SKM-1 (cell line): ENCODE measurements at regions not wholly inside any gene's neighbourhood (a gene's known extent, or its start where the extent isn't known, plus 50 kb on each side); places are given as distances from the start of the nearest gene placed in this dataset.

Experiments used
- DNase-seq: peaks from one replicate; lab custom pipeline; 2025; ENCODE audit not compliant: unreplicated experiment; lab: John Stamatoyannopoulos, UW

GRCh38 chr10:83248106-83248631 is 891.1 kb upstream of the GHITM start:
- no peak for DNase-seq

DNA sequence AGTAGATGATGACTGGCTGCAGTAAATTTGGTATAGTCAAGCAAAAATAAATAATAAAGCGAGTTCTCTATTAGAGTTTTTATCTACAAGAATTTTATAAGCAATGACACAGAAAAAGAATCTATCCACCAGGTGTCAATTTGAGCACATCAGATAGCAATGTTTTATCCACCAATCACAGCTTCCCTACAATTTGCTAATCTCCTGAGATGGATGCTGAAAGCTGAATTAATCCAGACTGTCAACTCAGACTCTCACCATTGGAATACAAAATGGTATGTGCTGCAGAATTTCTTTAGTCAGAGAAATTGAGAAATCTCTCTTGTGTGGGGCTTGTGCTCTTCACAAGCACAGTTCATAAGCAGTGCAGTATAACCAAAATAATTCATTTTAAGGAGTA is 888.9 kb upstream of the GHITM start:
- no peak for DNase-seq

- DNase-seq, result no peak
Observed at GRCh38 chr10:83252169-83252568, 887.1 kb upstream of the GHITM start.

- no peak for DNase-seq
Observed at GRCh38 chr10:83252596-83252995, 886.7 kb upstream of the GHITM start.

GRCh38 chr10:83253011-83253671 is 886.2 kb upstream of the GHITM start:
- DNase-seq, result no peak

- DNase-seq, result no peak
Observed at GRCh38 chr10:83254698-83255097, 884.6 kb upstream of the GHITM start.

DNA sequence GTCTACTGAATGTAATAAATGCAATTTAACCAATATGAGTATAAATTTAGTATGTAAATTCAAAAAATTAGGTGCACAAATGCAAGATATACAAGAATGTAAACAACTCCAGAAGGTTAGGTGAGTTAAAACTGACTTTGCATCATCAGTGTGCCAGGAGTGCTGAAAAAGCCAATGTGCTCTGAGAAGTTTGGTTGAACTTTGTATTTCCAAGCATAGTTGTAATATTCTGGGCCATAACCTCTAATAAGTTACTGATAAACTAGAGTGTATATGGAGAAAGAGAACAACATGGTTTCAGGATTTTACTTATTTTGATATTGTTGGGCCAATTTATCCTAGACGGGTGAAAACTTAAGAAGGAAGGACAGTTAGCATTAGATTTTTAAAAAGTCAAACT is 876.9 kb upstream of the GHITM start:
- no peak for DNase-seq

GRCh38 chr10:83272666-83273434 is 866.5 kb upstream of the GHITM start:
- no peak for DNase-seq

DNA sequence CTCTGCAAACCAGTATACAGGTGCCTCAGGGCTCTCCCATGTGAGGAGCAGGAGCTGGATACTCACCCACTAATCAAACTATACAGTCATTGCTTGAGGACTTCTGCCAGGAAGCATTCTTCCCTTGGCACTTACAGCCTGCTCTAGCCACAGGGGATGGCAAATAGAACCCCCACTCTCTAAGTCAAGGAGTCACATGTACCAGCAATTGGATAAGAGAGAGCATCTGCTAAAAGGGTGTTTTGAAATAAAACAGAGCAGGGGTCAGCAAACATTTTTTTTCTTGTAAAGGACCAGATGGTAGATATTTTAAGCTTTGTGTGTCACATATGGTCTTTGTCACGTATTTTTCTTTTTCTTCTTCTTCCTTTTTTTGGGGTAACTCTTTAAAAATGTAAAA is 865.2 kb upstream of the GHITM start:
- DNase-seq, result no peak

DNA sequence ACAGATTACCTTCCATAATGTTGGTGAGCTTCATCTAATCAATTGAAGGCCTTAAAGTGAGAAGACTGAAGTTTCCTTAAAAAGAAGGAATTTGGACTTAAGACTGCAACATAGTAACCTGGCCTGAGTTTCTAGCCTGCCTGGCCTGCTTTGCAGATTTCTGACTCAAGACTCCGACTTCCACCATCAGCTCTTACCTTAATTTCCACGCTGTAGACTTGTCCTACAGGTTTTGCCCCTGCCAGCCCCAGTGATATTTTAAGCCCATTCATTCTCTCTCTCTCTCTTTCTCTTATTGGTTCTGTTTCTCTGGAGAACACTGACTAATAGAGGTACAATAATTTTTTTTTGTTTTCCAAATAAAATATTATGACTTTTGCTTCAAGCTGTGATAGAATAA is 862.3 kb upstream of the GHITM start:
- DNase-seq, result no peak

- no peak for DNase-seq
Observed at GRCh38 chr10:83283151-83283550, 856.2 kb upstream of the GHITM start.

- no peak for DNase-seq
Observed at GRCh38 chr10:83287374-83287773, 851.9 kb upstream of the GHITM start.

- no peak for DNase-seq
Observed at GRCh38 chr10:83289373-83289772, 849.9 kb upstream of the GHITM start.

DNA sequence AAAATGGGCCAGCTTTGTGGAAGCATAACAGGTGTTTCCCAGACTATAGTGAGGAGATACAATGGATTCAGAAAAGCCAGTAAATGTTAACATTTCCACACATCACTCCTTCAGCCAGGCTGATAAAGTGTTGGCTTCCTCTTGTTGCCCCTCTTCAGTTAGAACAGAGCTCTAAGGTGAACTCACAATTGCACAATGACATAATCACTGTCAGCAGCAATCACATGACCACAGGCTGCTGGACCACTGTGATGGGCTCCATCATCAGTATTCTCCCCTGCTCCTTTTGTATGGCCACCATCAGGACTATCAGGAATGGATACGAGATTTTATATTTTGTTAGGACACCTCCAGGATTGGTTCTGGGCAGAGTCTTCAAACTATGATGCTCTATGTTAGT is 849.4 kb upstream of the GHITM start:
- no peak for DNase-seq

DNA sequence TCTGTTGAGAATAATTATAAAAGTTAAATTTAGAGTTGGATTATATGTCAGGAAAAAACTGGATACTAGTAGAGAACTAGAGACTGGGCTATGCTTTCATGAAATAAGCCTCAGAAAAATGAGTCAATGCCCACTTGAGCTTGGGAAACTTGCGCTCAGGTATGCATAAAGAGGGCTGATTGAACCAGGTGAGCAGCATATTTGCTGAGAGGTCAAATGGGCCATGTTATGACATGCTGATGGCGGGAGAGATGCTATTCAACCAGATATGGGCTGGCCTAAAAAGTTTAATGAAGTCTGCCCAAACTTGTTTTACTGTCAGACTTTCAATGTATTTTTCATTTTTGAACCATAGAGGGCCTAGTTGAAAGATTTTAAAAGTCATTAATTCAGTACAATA is 837.6 kb upstream of the GHITM start:
- DNase-seq, result no peak

- DNase-seq, result no peak
Observed at GRCh38 chr10:83302623-83303022, 836.7 kb upstream of the GHITM start.

DNA sequence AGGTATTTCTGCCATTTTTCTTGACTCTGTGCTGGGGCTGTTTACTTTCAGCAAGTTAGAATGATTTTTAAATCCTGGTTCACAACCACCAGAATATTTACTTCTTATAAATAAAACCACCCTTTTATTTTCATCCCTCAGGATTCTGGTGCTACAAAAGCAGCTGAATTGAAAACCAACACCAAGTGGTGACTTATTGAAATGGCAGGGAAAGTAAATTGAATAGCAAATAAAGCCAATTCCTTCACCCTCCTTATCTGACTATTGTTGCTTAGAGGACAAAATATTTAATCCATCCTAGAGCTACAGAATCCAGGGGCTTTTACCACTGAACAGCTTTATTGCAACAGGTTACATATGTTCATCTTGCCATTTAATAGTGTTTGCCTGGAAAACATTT is 828.6 kb upstream of the GHITM start:
- no peak for DNase-seq

- DNase-seq, result no peak
Observed at GRCh38 chr10:83312570-83312969, 826.7 kb upstream of the GHITM start.

- DNase-seq, result no peak
Observed at GRCh38 chr10:83332690-83333089, 806.6 kb upstream of the GHITM start.

GRCh38 chr10:83333566-83333965 is 805.7 kb upstream of the GHITM start:
- DNase-seq, result no peak

- no peak for DNase-seq
Observed at GRCh38 chr10:83343676-83344075, 795.6 kb upstream of the GHITM start.

DNA sequence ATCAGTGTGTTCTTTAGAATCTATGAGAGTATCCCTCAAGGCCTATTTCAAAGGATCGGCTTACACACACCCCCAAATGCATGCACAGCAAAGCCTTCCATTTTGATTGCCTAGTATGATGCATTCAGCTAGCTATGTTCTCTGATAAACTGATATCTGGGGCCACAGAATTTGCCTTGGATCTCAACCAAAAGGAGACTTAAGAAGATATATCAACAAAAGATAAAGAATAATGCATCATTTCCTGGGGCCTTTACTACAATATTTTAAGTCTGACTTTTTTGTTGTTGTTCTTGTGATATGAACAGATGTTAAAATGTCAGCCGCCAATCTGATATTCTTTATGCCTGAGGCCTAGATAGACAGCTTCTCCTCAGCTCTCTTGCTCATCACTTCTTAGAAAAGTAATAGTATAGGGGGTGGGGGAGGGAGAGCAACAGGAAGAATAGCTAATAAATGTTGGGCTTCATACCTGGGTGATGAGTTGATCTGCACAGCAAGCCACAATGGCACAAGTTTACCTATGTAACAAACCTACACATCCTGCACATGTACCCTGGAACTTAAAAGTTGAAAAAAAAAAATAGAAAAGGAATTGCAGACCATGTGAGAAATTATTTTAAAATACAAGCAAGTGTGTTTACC is 792.9 kb upstream of the GHITM start:
- no peak for DNase-seq
